ENCODE measurements at regions not wholly inside any gene's neighbourhood (a gene's known extent, or its start where the extent isn't known, plus 50 kb on each side); places are given as distances from the start of the nearest gene placed in this dataset.

GRCh38 chr9:2970864-2971263 is 127.0 kb upstream of the PUM3 start:
- H3K36me3 ChIP-seq: no peaks in the 10 kb centered on the region
- intact Hi-C loops (cut with DNase I): no loop called here
- ATAC-seq: no peak
- H3K27ac ChIP-seq: no peak overlapping the region
- H3K27me3 ChIP-seq (ENCODE audit: low read depth): no peaks in the 10 kb centered on the region
- DNase-seq: no peak
- H3K4me3 ChIP-seq: no peak overlapping the region
- H3K4me1 ChIP-seq: no peaks in the 10 kb centered on the region
- no peak for TF ChIP-seq CTCF (IDR thresholded peaks at IDR 0.05)
- H3K9me3 ChIP-seq: peaks cover 8% of the 10 kb centered on the region

- ATAC-seq: no peak
- no peak overlapping the region for H3K4me3 ChIP-seq
- H3K9me3 ChIP-seq: peaks cover 4% of the 10 kb centered on the region
- no peaks in the 10 kb centered on the region for H3K27me3 ChIP-seq (ENCODE audit: low read depth)
- no peak overlapping the region for H3K27ac ChIP-seq
- intact Hi-C loops (cut with DNase I): no loop called here
- no peak for TF ChIP-seq CTCF (IDR thresholded peaks at IDR 0.05)
- no peaks in the 10 kb centered on the region for H3K36me3 ChIP-seq
- no peak for DNase-seq
- H3K4me1 ChIP-seq: no peaks in the 10 kb centered on the region
Observed at GRCh38 chr9:2967766-2968165, 123.9 kb upstream of the PUM3 start.

GRCh38 chr9:2966565-2967300 is 122.8 kb upstream of the PUM3 start:
- intact Hi-C loops (cut with DNase I): no loop called here
- Histone ChIP-seq H3K9me3 (no peaks in the 10 kb centered on the region), H3K36me3 (no peaks in the 10 kb centered on the region), H3K27me3 (ENCODE audit: low read depth) (no peaks in the 10 kb centered on the region), H3K4me1 (no peaks in the 10 kb centered on the region), H3K27ac (no peak overlapping the region), H3K4me3 (no peak overlapping the region)
- ATAC-seq (no peak), DNase-seq (no peak)
- no peak for TF ChIP-seq CTCF (IDR thresholded peaks at IDR 0.05)

GRCh38 chr9:2964470-2964869 is 120.6 kb upstream of the PUM3 start:
- Histone ChIP-seq H3K36me3 (no peaks in the 10 kb centered on the region), H3K4me1 (no peaks in the 10 kb centered on the region), H3K9me3 (no peaks in the 10 kb centered on the region), H3K4me3 (no peak overlapping the region), H3K27ac (no peak overlapping the region), H3K27me3 (ENCODE audit: low read depth) (no peaks in the 10 kb centered on the region)
- TF ChIP-seq CTCF (IDR thresholded peaks at IDR 0.05): no peak
- ATAC-seq (no peak), DNase-seq (no peak)
- intact Hi-C loops (cut with DNase I): no loop called here

- ATAC-seq: no peak
- intact Hi-C loops (cut with DNase I): no loop called here
- Histone ChIP-seq H3K27ac (no peak overlapping the region), H3K4me1 (no peaks in the 10 kb centered on the region), H3K36me3 (no peaks in the 10 kb centered on the region), H3K4me3 (no peak overlapping the region), H3K27me3 (ENCODE audit: low read depth) (no peaks in the 10 kb centered on the region), H3K9me3 (no peaks in the 10 kb centered on the region)
- no peak for DNase-seq
- no peak for TF ChIP-seq CTCF (IDR thresholded peaks at IDR 0.05)
Observed at GRCh38 chr9:2963307-2963706, 119.4 kb upstream of the PUM3 start.

All from lower lobe of right lung (tissue), 2 donors.